Fibroblast of lung (primary cell): ENCODE measurements at regions not wholly inside any gene's neighbourhood (a gene's known extent, or its start where the extent isn't known, plus 50 kb on each side); places are given as distances from the start of the nearest gene placed in this dataset.

ENCODE experiments used
- DNase-seq, 2 donors: peaks; one replicate each; pipeline versions ENCODE4 v3.0.0 to v3.0.0-alpha.2; 2010; ENCODE audit warnings: low read depth in 2 of 2
- H2AFZ ChIP-seq: 2 replicates; pipeline ENCODE4 v1.5.1; 2012; ENCODE audit warnings: low read length, control low read depth, inconsistent platforms
- H3K27ac ChIP-seq: 2 replicates; pipeline ENCODE4 v1.5.1; 2011; ENCODE audit warnings: low read length, control low read depth; ENCODE audit not compliant: insufficient read depth
- H3K27me3 ChIP-seq: 2 replicates; pipeline ENCODE4 v1.5.1; 2011; ENCODE audit warnings: mild to moderate bottlenecking, low read length; ENCODE audit not compliant: control insufficient read depth, insufficient read depth
- H3K36me3 ChIP-seq: 2 replicates; pipeline ENCODE4 v1.5.1; 2011; ENCODE audit warnings: low read length; ENCODE audit not compliant: control insufficient read depth, insufficient read depth
- H3K4me1 ChIP-seq: 2 replicates; pipeline ENCODE4 v1.5.1; 2011; ENCODE audit warnings: low read length; ENCODE audit not compliant: control insufficient read depth, insufficient read depth; ENCODE audit errors: extremely low read depth
- H3K4me2 ChIP-seq: 2 replicates; pipeline ENCODE4 v1.5.1; 2011; ENCODE audit warnings: low read length, control low read depth; ENCODE audit not compliant: insufficient read depth; ENCODE audit errors: extremely low read depth
- H3K4me3 ChIP-seq, 4 experiments: fragments of 200-600 bp in 1 of 4; sonication (generic) in 1 of 4; replicated peaks in 1 of 4; 2 replicates each; pipeline ENCODE4 v1.5.1; 2011 to 2016; ENCODE audit warnings: low read length in 4 of 4, low read depth in 3 of 4, mild to moderate bottlenecking in 3 of 4, control low read depth in 2 of 4, inconsistent platforms in 1 of 4, mixed read lengths in 1 of 4; ENCODE audit not compliant: insufficient read depth in 1 of 4; ENCODE audit errors: control extremely low read depth in 1 of 4
- H3K79me2 ChIP-seq: 2 replicates; pipeline ENCODE4 v1.5.1; 2012; ENCODE audit warnings: mild to moderate bottlenecking, low read length, inconsistent platforms; ENCODE audit not compliant: control insufficient read depth, insufficient read depth
- H3K9ac ChIP-seq: 2 replicates; pipeline ENCODE4 v1.5.1; 2011; ENCODE audit warnings: mild to moderate bottlenecking, low read length, control low read depth; ENCODE audit not compliant: insufficient read depth
- H3K9me3 ChIP-seq: 2 replicates; pipeline ENCODE4 v1.5.1; 2012; ENCODE audit warnings: low read depth, low read length; ENCODE audit not compliant: control insufficient read depth, insufficient read depth
- H4K20me1 ChIP-seq: 2 replicates; pipeline ENCODE4 v1.5.1; 2011; ENCODE audit warnings: low read length; ENCODE audit not compliant: control insufficient read depth, insufficient read depth; ENCODE audit errors: extremely low read depth
- EZH2 ChIP-seq: IDR thresholded peaks from 2 replicates; pipeline ENCODE4 v1.5.1; 2012; ENCODE audit warnings: low read length, control low read depth, mild to moderate bottlenecking; ENCODE audit errors: missing control alignments
- TF ChIP-seq, protein P1 (sequence below), 2 donors: IDR thresholded peaks in 1 of 2; conservative IDR thresholded peaks in 1 of 2; 1 replicate in 1 of 2; 2 replicates in 1 of 2; pipeline ENCODE4 v1.5.1; 2011 to 2012; ENCODE audit warnings: low read length in 2 of 2, control low read depth in 1 of 2, inconsistent platforms in 1 of 2, low read depth in 1 of 2, mild to moderate bottlenecking in 1 of 2

GRCh38 chrX:4277122-4277521 lies 563.7 kb upstream of the PRKX start:
- H3K27ac ChIP-seq = no peak overlapping the region
- no peak for TF ChIP-seq EZH2
- TF ChIP-seq, protein P1, sequence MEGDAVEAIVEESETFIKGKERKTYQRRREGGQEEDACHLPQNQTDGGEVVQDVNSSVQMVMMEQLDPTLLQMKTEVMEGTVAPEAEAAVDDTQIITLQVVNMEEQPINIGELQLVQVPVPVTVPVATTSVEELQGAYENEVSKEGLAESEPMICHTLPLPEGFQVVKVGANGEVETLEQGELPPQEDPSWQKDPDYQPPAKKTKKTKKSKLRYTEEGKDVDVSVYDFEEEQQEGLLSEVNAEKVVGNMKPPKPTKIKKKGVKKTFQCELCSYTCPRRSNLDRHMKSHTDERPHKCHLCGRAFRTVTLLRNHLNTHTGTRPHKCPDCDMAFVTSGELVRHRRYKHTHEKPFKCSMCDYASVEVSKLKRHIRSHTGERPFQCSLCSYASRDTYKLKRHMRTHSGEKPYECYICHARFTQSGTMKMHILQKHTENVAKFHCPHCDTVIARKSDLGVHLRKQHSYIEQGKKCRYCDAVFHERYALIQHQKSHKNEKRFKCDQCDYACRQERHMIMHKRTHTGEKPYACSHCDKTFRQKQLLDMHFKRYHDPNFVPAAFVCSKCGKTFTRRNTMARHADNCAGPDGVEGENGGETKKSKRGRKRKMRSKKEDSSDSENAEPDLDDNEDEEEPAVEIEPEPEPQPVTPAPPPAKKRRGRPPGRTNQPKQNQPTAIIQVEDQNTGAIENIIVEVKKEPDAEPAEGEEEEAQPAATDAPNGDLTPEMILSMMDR (conservative IDR thresholded peaks at IDR 0.05 in 1 of 2, IDR thresholded peaks at IDR 0.05 in 1 of 2; ENCODE audit: low read depth in 1 of 2, low read length in 2 of 2) = no peak

DNA sequence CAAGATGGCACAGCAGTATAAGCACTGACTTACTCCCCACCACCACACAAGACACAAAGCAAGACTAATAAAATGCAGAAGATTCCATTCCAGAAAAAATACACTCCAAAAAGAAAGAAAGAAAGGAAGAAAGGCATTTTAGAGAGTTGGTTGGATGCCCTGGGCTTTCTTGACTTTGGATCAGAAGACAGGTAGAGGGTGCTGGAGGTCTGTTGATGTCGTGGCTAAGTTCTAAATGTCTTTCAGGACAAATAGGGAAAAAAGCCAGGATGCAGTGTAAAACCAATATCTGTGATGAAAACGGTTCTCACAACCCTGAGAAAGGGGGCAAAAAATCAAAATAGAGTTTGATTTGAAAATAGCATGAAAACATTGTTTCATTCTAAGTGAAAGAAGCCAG lies 555.2 kb upstream of the PRKX start:
- no peak overlapping the region for H3K27ac ChIP-seq
- H3K4me1 ChIP-seq = no peaks in the 10 kb centered on the region
- no peak overlapping the region for H2AFZ ChIP-seq
- TF ChIP-seq EZH2 = no peak
- TF ChIP-seq, protein P1 (conservative IDR thresholded peaks at IDR 0.05 in 1 of 2, IDR thresholded peaks at IDR 0.05 in 1 of 2; ENCODE audit: low read depth in 1 of 2, low read length in 2 of 2) = no peak
- no peak overlapping the region for H3K4me3 ChIP-seq
- no peaks in the 10 kb centered on the region for H4K20me1 ChIP-seq
- no peaks in the 10 kb centered on the region for H3K9me3 ChIP-seq
- no peak for DNase-seq
- H3K27me3 ChIP-seq = no peaks in the 10 kb centered on the region
- H3K36me3 ChIP-seq = no peaks in the 10 kb centered on the region
- H3K79me2 ChIP-seq = no peaks in the 10 kb centered on the region
- no peak overlapping the region for H3K9ac ChIP-seq
- no peak overlapping the region for H3K4me2 ChIP-seq

More at GRCh38 chrX:4277122-4277521, 563.7 kb upstream of the PRKX start:
- no peak for DNase-seq
- Histone ChIP-seq H3K9me3 (no peaks in the 10 kb centered on the region), H2AFZ (no peak overlapping the region), H4K20me1 (no peaks in the 10 kb centered on the region), H3K36me3 (no peaks in the 10 kb centered on the region), H3K4me3 (no peak overlapping the region), H3K79me2 (no peaks in the 10 kb centered on the region), H3K4me1 (no peaks in the 10 kb centered on the region), H3K27me3 (no peaks in the 10 kb centered on the region), H3K9ac (no peak overlapping the region), H3K4me2 (no peak overlapping the region)

DNA sequence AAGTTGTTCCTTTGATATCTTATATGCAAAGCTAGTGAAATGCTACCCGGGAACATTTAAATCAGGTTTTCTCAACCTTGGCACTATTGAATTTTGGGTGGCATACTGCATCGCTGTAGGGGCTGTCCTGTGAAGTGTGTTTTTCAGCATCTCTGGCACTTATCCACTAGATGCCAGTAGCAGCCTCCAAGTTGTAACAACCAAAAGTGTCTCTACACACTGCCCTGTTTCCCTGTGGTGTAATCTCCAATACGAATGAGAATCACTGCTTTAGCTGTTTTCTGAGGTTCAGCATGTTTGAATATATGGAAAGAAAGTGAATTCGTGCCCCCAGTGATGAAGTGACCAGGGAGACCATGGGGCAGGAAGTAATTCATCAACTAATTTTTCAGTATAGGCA lies 551.6 kb upstream of the PRKX start:
- Histone ChIP-seq H3K9ac (no peak overlapping the region), H4K20me1 (no peaks in the 10 kb centered on the region), H3K4me3 (no peak overlapping the region), H3K9me3 (no peaks in the 10 kb centered on the region), H3K4me1 (no peaks in the 10 kb centered on the region), H3K79me2 (no peaks in the 10 kb centered on the region), H3K36me3 (no peaks in the 10 kb centered on the region), H3K27me3 (no peaks in the 10 kb centered on the region), H2AFZ (no peak overlapping the region), H3K4me2 (no peak overlapping the region), H3K27ac (no peak overlapping the region)
- DNase-seq = no peak
- TF ChIP-seq EZH2 = no peak
- TF ChIP-seq, protein P1 (conservative IDR thresholded peaks at IDR 0.05 in 1 of 2, IDR thresholded peaks at IDR 0.05 in 1 of 2; ENCODE audit: low read depth in 1 of 2, low read length in 2 of 2) = no peak
